ENCODE measurements at regions not wholly inside any gene's neighbourhood (a gene's known extent, or its start where the extent isn't known, plus 50 kb on each side); places are given as distances from the start of the nearest gene placed in this dataset.

DNA sequence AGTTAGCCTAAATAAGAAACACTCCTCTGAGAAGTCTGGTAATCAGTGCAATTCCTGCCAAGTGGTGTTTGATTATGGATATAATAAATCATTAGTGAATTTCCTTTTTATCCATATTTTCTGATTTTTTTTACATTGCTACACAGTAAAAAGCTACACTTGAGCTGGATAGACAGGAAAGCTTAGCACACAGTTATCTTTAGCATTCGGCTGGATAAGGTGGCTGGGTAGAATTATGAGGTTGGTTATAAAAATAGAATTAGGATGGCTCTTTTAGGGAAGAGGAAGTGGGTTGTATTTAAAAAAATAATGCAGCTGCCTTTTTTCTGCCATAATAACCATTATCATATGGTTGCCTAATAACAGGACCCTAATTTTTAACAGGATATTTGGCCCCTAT is 460.6 kb downstream of the NAF1 start:
- Histone ChIP-seq H3K23me2 (ENCODE audit: low read depth, low read length) (no peaks in the 10 kb centered on the region), H4K8ac (ENCODE audit: extremely low read depth, insufficient read depth, low read length) (no peak overlapping the region), H3K18ac (ENCODE audit: extremely low read depth, low read length) (no peak overlapping the region), H2BK20ac (ENCODE audit: low read length) (no peak overlapping the region), H3K79me2 (ENCODE audit: control insufficient read depth in 1 of 2, insufficient read depth in 2 of 2, low read length in 2 of 2) (no peaks in the 10 kb centered on the region), H3K27me3 (replicated peaks in 1 of 4; ENCODE audit: control insufficient read depth in 3 of 4, extremely low read depth in 1 of 4, insufficient read depth in 3 of 4, low read length in 3 of 4) (no peaks in the 10 kb centered on the region), H3K4me3 (ENCODE audit: extremely low read depth in 1 of 4, insufficient read depth in 2 of 4, low read depth in 3 of 4, low read length in 4 of 4) (no peak overlapping the region), H3K9me3 (ENCODE audit: insufficient read depth in 2 of 2, low read depth in 1 of 2, low read length in 1 of 2) (peaks cover 0 to 4% of the 10 kb centered on the region in 2 experiments; a peak in 1 of 4 replicates), H3K4me2 (ENCODE audit: insufficient read depth in 1 of 2, low read depth in 2 of 2, low read length in 2 of 2) (no peak overlapping the region), H2BK12ac (ENCODE audit: low read depth, low read length) (no peak overlapping the region), H2BK120ac (replicated peaks; ENCODE audit: low read depth, low read length) (no peak overlapping the region), H4K91ac (replicated peaks; ENCODE audit: insufficient read length, low read length) (no peak overlapping the region), H4K5ac (ENCODE audit: insufficient read length, low read depth, low read length) (no peak overlapping the region), H3K9ac (replicated peaks in 1 of 4; ENCODE audit: extremely low read depth in 1 of 4, low read depth in 3 of 4, low read length in 3 of 4) (no peak overlapping the region), H3K79me1 (ENCODE audit: low read depth, low read length) (no peaks in the 10 kb centered on the region), H3K36me3 (ENCODE audit: control insufficient read depth in 2 of 4, insufficient read depth in 4 of 4, low read length in 3 of 4) (no peaks in the 10 kb centered on the region), H2BK15ac (ENCODE audit: low read length) (no peak overlapping the region), H3K4ac (replicated peaks; ENCODE audit: insufficient read length, low read depth, low read length) (no peak overlapping the region), H2AK5ac (ENCODE audit: low read depth, low read length) (no peak overlapping the region), H3K14ac (ENCODE audit: insufficient read length) (no peak overlapping the region), H2AFZ (ENCODE audit: low read length) (no peak overlapping the region), H2BK5ac (ENCODE audit: low read depth, low read length) (no peak overlapping the region), H3K56ac (replicated peaks; ENCODE audit: insufficient read length, low read depth, low read length) (no peak overlapping the region), H3K23ac (ENCODE audit: insufficient read length) (no peak overlapping the region), H3K27ac (ENCODE audit: low read depth, low read length) (no peak overlapping the region), H3K4me1 (replicated peaks in 1 of 4; ENCODE audit: control insufficient read depth in 3 of 4, insufficient read depth in 4 of 4, low read length in 3 of 4) (no peaks in the 10 kb centered on the region), H4K20me1 (replicated peaks in 1 of 2; ENCODE audit: control insufficient read depth in 1 of 2, insufficient read depth in 2 of 2, low read length in 2 of 2) (no peaks in the 10 kb centered on the region)
- FAIRE-seq = no peak
- WGBS, 2 experiments (ENCODE audit: extremely low coverage in 1 of 2, insufficient coverage in 1 of 2, insufficient read length in 1 of 2, insufficient replicate concordance in 2 of 2, low coverage in 1 of 2, low lambda C conversion rate in 2 of 2, missing lambda C conversion rate in 1 of 2) = 86% methylated on average over 1 of the region's 1 CpG; no CpG with 5 or more reads in 1 of the 2 experiments
- TF ChIP-seq MAFK (IDR thresholded peaks at IDR 0.05; ENCODE audit: low read depth, low read length) = no peak
- DNase-seq (ENCODE audit: low read depth in 1 of 2, low spot score in 2 of 2) = no peak
- ChIA-PET CTCF (ENCODE audit: partially characterized antibody) (no interaction called here), POLR2A (ENCODE audit: partially characterized antibody) (no interaction called here)

All from H1 (cell line).